Osteocyte (in vitro differentiated cells): ENCODE measurements at regions not wholly inside any gene's neighbourhood (a gene's known extent, or its start where the extent isn't known, plus 50 kb on each side); places are given as distances from the start of the nearest gene placed in this dataset.

Experiments used
- DNase-seq: peaks from one replicate; pipeline ENCODE4 v3.0.0; 2021; ENCODE audit warnings: mixed read lengths; ENCODE audit not compliant: unreplicated experiment; ENCODE audit errors: extremely low spot score
- H3K27ac Mint-ChIP-seq: one replicate; pipeline ENCODE4 v1.8.0; 2021; ENCODE audit warnings: mild to moderate bottlenecking, mixed read lengths; ENCODE audit not compliant: unreplicated experiment
- H3K27me3 Mint-ChIP-seq: one replicate; pipeline ENCODE4 v1.8.0; 2021; ENCODE audit warnings: mixed read lengths; ENCODE audit not compliant: unreplicated experiment
- H3K36me3 Mint-ChIP-seq: one replicate; pipeline ENCODE4 v1.8.0; 2021; ENCODE audit warnings: mixed read lengths; ENCODE audit not compliant: unreplicated experiment
- H3K4me1 Mint-ChIP-seq: one replicate; pipeline ENCODE4 v1.8.0; 2021; ENCODE audit warnings: mixed read lengths; ENCODE audit not compliant: unreplicated experiment
- H3K4me3 Mint-ChIP-seq: one replicate; pipeline ENCODE4 v1.8.0; 2021; ENCODE audit warnings: mild to moderate bottlenecking, moderate library complexity, mixed read lengths; ENCODE audit not compliant: unreplicated experiment
- H3K9me3 Mint-ChIP-seq: one replicate; pipeline ENCODE4 v1.8.0; 2021; ENCODE audit warnings: mixed read lengths; ENCODE audit not compliant: unreplicated experiment
- TF ChIP-seq, protein P1 (sequence below): fragments of 200-600 bp; sonication (generic); IDR thresholded peaks from 2 replicates; pipeline ENCODE4 v1.5.0; 2021; ENCODE audit warnings: antibody characterized with exemption, mild to moderate bottlenecking, moderate library complexity

DNA sequence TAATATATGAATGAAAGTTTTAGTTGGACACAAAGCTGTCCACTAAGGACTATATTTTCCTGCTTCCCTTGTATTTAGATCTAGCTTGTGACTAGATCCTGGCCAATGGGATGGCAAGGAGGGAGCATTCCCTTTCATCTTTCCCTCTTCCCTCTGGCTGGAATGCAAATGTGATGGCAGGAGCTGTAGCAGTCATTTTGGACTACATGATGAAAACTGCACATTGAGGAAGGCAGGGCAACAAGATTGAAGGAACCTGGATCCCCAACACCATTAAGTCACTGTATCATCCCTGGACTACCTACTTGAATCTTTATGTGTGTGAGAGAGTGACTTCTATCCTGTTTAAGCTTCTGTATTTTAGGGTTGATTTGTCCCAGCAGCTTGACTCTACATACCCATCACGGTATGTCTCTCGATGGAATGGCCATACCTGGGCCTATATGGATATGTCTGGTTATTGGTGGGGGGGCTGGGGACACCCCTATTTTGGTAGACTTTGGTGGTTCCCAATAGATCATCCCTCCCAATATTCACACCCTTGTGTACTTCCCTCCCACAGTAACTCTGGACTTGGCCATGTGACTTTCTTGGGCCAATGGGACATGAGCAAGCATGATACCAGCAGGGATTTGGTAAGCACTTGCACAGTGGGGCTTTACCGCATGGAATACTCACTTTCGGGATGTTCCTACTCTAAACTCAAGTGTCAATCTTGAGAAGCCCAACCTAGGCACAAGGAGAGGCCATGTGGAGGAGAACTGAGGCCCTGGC is 128.5 kb downstream of the VEGFA start:
- no peak for DNase-seq
- H3K27me3 Mint-ChIP-seq: peaks cover 5% of the 10 kb centered on the region
- TF ChIP-seq, protein P1, sequence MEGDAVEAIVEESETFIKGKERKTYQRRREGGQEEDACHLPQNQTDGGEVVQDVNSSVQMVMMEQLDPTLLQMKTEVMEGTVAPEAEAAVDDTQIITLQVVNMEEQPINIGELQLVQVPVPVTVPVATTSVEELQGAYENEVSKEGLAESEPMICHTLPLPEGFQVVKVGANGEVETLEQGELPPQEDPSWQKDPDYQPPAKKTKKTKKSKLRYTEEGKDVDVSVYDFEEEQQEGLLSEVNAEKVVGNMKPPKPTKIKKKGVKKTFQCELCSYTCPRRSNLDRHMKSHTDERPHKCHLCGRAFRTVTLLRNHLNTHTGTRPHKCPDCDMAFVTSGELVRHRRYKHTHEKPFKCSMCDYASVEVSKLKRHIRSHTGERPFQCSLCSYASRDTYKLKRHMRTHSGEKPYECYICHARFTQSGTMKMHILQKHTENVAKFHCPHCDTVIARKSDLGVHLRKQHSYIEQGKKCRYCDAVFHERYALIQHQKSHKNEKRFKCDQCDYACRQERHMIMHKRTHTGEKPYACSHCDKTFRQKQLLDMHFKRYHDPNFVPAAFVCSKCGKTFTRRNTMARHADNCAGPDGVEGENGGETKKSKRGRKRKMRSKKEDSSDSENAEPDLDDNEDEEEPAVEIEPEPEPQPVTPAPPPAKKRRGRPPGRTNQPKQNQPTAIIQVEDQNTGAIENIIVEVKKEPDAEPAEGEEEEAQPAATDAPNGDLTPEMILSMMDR: no peak
- no peaks in the 10 kb centered on the region for H3K4me1 Mint-ChIP-seq
- no peak overlapping the region for H3K4me3 Mint-ChIP-seq
- H3K36me3 Mint-ChIP-seq: no peaks in the 10 kb centered on the region
- H3K27ac Mint-ChIP-seq: no peak overlapping the region
- no peaks in the 10 kb centered on the region for H3K9me3 Mint-ChIP-seq

DNA sequence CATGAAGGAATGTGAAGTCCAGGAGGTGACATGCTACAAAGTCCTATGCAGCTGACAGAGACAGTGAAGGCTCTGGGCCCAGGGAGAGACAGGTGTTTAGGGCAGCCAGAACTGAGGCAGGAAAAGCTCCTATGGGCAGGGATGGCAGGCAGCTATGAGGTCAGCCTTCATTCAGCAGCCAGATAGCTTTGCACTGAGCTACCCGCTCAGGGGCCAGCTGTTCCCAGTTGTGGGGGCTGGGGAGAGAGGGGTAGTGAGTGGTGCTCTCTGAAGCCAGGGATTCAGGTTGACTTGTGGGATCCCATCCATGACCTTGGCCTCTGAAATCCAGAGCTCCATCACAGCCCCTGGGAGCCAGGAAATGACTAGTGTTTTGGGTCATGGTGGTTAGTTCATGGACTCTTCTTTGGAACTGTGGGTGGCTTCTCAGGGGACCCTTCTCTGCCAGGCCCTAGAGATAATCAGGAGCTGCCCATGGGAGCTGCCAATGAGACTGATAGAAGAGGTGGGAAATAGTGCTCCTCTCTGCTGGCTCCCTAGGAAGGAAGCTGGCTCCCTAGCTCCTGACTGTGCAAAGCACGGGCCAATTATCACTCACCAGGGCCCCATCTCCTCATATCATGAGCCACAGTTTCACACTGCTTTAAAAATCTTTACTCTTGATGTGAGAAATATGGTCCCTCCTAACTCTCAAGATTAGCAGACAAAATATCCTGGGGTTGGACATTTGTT is 127.7 kb downstream of the VEGFA start:
- no peaks in the 10 kb centered on the region for H3K4me1 Mint-ChIP-seq
- no peak for DNase-seq
- no peaks in the 10 kb centered on the region for H3K36me3 Mint-ChIP-seq
- H3K27me3 Mint-ChIP-seq: peaks cover 5% of the 10 kb centered on the region
- TF ChIP-seq, protein P1: no peak
- no peaks in the 10 kb centered on the region for H3K9me3 Mint-ChIP-seq
- no peak overlapping the region for H3K4me3 Mint-ChIP-seq
- H3K27ac Mint-ChIP-seq: no peak overlapping the region

DNA sequence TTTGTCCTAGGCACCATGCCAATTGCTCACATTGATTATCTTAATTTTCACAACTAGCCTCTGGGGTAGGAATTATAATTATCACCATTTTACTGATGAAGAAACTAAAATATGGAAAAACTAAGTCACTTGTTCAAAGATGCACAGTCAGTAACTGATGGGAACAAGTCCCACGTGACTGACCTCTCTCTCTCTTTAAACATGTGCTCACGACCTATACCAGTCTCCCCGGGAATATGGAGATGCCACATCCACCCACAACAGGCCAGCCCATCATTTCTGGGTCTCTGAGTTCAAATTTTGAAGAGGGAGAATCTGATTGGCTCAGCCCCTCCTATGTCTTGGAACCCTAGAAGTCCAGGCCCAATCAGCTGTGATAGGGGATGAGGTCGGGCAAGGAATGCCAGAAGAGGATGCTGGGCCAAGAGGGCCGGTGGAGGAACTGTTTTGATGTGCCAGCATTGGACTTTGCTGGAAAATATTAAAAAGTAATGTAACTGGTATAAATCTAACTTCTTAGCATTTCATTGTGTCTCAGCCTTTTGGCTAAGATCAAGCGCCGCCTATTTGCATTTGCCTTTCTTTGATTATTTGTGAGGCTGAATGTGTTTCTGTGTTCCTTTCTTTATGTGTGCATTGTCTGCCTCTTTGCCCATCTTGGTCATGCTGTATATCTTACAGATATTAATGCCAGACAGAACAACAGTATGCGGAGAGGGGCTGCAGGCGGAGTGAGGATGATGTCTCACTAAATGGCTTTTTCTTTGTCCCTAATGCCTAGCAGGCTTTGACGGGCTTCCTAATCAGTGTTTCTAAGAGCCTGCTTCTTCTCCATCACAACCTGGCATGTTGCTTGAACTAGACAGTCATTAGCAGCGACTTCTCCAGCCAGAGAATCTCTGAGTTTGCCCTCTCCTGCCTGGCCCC is 126.6 kb downstream of the VEGFA start:
- TF ChIP-seq, protein P1: no peak
- Mint-ChIP-seq H3K36me3 (no peaks in the 10 kb centered on the region), H3K27me3 (peaks cover 9% of the 10 kb centered on the region), H3K9me3 (no peaks in the 10 kb centered on the region), H3K4me3 (no peak overlapping the region), H3K4me1 (no peaks in the 10 kb centered on the region), H3K27ac (no peak overlapping the region)
- no peak for DNase-seq

DNA sequence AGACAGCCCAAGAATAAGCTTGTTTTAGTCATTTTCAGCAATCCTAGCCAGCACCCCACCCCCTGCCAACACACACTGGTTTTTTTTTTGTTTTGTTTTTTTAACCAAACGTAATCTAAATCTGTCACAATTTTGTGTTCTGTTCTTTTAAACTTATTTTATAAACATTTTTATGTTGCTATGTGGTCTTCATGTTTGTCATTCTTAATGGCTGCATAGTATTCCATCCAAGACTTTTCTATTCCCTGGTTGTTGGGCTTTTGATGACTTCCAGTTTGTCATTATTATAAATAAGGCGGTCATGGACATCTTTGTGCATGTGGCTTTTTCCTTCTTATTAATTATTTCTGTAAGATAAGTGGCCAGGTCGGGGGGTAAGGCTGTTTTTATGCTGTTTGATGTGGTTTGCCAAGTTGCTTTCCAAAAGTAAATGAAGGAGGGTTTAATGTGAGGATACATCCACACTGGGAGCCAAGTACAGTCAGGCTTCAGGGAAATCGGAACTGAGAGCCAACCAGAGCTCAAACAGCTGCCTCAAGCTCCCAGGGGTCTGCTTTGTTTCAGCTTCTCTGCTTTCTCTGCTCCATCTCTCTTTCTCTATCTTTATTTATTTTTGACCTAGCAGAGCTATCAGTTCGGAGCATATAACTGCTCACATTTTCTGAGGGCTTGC is 125.8 kb downstream of the VEGFA start:
- DNase-seq: no peak
- peaks cover 13% of the 10 kb centered on the region for H3K27me3 Mint-ChIP-seq
- no peak overlapping the region for H3K4me3 Mint-ChIP-seq
- no peak overlapping the region for H3K27ac Mint-ChIP-seq
- no peaks in the 10 kb centered on the region for H3K9me3 Mint-ChIP-seq
- no peaks in the 10 kb centered on the region for H3K4me1 Mint-ChIP-seq
- TF ChIP-seq, protein P1: no peak
- no peaks in the 10 kb centered on the region for H3K36me3 Mint-ChIP-seq
